ENCODE measurements at regions not wholly inside any gene's neighbourhood (a gene's known extent, or its start where the extent isn't known, plus 50 kb on each side); places are given as distances from the start of the nearest gene placed in this dataset.

DNA sequence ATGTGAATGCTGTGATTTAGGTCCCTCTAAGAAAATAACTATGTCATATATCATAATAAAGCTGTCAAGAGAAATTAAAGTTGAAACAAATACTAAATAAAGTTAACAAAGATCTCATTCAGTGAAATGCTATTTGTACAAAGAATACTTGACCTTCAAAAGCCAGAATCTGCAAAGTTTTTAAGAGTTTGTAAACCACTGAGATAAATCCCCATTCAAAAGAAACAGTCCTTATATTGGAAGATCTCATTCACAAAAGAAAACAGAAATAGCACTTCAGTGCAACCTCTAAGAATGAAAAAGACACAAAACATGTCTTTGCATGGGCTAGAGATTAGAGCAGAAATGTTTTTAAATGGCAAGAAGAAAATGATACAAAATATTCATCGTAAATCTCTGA, 149.1 kb upstream of the USP38 start:
- TF ChIP-seq, protein P1, sequence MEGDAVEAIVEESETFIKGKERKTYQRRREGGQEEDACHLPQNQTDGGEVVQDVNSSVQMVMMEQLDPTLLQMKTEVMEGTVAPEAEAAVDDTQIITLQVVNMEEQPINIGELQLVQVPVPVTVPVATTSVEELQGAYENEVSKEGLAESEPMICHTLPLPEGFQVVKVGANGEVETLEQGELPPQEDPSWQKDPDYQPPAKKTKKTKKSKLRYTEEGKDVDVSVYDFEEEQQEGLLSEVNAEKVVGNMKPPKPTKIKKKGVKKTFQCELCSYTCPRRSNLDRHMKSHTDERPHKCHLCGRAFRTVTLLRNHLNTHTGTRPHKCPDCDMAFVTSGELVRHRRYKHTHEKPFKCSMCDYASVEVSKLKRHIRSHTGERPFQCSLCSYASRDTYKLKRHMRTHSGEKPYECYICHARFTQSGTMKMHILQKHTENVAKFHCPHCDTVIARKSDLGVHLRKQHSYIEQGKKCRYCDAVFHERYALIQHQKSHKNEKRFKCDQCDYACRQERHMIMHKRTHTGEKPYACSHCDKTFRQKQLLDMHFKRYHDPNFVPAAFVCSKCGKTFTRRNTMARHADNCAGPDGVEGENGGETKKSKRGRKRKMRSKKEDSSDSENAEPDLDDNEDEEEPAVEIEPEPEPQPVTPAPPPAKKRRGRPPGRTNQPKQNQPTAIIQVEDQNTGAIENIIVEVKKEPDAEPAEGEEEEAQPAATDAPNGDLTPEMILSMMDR (IDR thresholded peaks at IDR 0.05): no peak
- TF ChIP-seq POLR2AphosphoS5 (IDR thresholded peaks at IDR 0.05): no peak
- TF ChIP-seq POLR2A (IDR thresholded peaks at IDR 0.05): no peak

Measured in breast epithelium (tissue), 3 donors.